ENCODE measurements at regions not wholly inside any gene's neighbourhood (a gene's known extent, or its start where the extent isn't known, plus 50 kb on each side); places are given as distances from the start of the nearest gene placed in this dataset.
"Not testable (repeated sequence)": the region's sequence is repeated elsewhere in the genome, so short reads cannot be mapped to it uniquely, and the experiment has no call there.

DNA sequence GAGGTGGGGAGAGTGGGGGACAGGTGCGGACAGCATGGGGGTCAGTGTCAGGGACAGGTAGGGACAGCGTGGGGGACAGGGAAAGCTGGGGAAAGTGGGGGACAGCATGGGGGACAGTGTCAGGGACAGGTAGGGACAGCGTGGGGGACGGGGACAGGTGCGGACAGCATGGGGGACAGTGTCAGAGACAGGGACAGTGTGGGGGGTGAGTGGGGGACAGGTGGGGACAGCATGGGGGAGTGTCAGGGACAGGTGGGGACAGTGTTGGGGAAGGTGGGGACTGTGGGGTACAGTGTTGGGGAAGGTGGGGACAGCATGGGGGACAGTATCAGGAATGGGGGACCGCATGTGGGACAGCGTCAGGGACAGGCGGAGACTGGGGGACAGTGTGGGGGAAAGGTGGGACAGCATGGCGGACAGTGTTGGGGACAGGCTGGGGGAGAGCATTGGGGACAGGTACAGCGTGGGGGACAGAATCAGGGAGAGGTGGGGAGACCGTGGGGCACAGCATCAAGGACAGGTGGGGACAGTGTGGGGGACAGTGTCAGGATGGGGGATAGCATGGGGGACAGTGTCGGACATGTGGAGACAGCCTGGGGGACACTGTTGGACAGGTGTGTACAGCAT lies 96.1 kb downstream of the TMEM121 start:
- DNase-seq: no peak

GRCh38 chr14:105623178-105623577 lies 96.8 kb downstream of the TMEM121 start:
- DNase-seq: not testable (repeated sequence)

DNA sequence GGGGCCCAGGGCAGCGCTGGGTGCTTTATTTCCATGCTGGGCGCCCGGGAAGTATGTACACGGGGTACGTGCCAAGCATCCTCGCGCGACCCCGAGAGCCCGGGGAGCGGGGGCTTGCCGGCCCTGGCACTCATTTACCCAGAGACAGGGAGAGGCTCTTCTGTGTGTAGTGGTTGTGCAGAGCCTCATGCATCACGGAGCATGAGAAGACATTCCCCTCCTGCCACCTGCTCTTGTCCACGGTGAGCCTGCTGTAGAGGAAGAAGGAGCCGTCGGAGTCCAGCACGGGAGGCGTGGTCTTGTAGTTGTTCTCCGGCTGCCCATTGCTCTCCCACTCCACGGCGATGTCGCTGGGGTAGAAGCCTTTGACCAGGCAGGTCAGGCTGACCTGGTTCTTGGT lies 98.0 kb downstream of the TMEM121 start:
- peak; percentile 81 for DNase-seq

DNA sequence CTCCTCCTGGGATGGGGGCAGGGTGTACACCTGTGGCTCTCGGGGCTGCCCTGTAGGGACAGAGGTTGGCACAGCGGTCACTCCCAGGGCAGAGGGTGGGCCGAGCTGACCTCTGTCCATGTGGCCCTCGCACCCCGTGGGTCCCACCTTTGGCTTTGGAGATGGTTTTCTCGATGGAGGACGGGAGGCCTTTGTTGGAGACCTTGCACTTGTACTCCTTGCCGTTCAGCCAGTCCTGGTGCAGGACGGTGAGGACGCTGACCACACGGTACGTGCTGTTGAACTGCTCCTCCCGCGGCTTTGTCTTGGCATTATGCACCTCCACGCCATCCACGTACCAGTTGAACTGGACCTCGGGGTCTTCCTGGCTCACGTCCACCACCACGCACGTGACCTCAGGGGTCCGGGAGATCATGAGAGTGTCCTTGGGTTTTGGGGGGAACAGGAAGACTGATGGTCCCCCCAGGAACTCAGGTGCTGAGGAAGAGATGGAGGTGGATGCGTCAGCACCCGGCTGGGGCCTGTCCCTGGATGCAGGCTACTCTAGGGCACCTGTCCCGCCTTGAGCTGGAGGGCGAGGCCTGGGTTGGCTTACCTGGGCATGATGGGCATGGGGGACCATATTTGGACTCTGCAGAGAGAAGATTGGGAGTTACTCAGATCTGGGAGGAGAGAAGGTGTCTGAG lies 98.5 kb downstream of the TMEM121 start:
- not testable (repeated sequence) for DNase-seq

DNA sequence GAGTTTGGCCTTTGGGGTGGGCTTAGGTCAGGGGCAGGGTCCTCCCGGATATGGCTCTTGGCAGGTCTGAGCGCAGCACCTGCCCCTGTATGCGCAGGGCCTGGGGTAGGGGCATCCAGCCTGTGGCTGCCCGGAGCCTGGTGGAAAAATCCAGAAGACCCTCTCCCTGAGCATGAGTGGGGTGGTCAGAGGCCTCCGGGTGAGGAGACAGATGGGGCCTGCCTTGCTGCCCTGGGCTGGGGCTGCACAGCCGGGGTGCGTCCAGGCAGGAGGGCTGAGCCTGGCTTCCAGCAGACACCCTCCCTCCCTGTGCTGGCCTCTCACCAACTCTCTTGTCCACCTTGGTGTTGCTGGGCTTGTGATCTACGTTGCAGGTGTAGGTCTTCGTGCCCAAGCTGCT lies 99.1 kb downstream of the TMEM121 start:
- DNase-seq: not testable (repeated sequence)

- DNase-seq: not testable (repeated sequence)
These were observed 99.7 kb downstream of the TMEM121 start for GRCh38 chr14:105626111-105626510.

- DNase-seq: not testable (repeated sequence)
These were observed 100.3 kb downstream of the TMEM121 start for GRCh38 chr14:105626651-105627050.

GRCh38 chr14:105627287-105627686 lies 100.9 kb downstream of the TMEM121 start:
- not testable (repeated sequence) for DNase-seq

GRCh38 chr14:105627701-105628100 lies 101.3 kb downstream of the TMEM121 start:
- no peak for DNase-seq

DNA sequence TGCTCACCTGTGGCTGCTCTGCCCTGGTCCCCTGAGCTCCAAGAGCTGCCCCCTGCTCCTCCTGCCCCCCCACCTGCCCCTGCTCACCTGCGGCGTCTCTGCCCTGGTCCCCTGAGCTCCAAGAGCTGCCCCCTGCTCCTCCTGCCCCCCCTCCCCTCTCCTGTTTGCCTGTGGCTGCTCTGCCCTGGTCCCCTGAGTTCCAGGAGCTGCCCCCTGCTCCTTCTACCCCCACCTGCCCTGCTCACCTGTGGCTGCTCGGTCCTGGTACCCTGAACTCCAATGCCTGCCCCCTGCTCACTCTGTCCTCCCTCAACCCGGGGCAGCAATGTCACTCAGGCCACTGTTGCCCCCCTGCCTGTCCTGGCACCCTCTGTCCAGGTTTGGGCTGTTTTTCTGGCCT lies 101.7 kb downstream of the TMEM121 start:
- DNase-seq: not testable (repeated sequence)

DNA sequence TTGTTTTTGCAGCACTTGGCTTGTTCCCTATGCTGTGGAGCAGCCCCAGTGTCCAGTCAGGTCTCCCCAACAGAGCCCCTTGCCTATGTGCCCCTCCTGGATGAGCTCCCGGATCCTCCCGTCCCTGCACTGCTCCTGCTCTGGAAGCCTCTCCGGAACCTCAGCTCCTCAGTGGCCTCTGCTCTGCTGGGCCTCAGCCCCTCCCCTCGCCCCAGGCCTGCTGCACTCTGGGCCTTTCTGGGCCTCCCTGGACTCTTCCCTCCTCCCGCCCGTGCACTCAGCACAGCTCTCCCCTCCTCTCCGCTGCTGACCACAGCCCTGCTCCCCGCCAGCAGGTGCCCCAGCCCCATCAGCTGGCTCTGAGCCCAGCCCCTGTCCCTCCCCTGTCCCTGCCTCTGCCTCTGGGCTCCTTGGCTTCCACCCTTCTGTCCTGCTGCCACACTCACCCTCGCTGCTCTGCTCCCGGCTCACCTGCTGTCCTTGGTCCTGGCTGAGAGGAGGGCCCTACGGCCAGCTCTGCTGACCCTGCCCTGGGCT lies 102.2 kb downstream of the TMEM121 start:
- DNase-seq: peak; percentile 75

DNA sequence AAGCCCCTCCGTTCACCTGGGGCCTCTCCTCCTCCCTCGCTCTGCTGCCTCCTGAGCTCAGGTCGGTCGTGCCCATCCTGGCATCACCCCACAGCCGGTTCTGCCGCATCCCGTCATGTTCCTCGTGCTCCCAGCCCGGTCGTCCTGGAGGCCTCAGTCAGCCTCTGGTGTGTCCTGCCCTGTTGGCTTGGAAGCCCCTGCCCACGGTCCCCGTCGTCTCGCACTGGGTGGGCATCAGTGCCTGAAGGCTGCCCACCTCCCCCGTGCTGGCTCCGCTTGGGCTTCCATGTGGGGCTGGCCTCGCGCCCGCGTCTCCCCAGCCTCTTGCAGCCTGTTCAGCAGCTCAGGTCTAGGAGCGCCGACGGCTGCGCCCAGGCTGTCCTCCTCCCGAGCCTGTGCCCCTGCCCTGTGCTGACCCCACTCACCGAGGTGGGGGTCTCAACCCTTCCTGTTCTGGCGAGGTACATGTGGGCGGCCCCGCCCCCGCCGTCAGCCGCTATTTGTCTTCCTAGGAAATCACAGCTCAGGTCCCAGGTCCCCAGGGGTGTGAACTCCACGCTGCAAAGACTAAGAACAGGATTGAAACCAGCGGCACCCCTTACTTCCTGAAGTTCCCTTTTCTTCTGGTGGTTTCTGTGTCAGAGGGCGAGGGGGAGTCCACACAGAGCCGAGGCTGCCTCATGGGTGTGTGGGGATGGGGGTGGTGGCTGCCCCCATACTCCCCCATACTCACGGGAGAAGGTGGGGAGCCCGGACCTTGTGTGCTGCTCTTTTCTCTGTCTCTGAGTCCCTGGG lies 102.9 kb downstream of the TMEM121 start:
- DNase-seq: peak; percentile 21

- DNase-seq: peak; percentile 91
These were observed 103.5 kb downstream of the TMEM121 start for GRCh38 chr14:105629886-105630215.

DNA sequence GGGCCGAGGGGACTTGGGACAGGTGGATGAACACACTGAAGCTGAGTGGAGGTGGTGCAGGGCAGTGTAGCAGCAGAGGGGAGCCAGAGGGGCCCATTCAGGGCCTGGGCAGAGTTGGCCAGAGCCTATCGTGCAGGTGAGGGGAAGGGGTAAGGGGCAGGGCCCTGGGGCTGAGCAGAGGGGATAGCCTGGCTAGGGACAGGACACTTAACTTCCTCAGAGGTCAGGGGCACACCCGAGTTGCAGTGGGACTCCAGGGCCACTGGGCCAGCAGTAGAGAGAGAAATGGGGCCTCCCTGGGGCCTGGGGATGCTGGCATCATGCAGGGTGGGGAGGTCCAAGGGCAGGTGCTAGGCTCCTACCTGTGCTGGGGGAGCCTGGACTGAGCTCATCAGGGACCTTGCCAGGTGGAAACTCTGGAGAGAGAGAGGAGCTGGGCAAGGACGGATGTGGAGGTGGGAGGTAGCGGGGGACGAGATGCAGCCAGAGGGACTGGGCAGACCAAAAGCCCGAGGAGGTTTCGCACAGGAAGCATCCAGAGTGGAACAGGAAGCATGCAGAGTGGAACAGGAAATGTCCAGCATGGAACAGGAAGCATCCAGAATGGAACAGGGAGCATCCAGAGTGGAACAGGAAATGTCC lies 104.0 kb downstream of the TMEM121 start:
- DNase-seq: not testable (repeated sequence)

GRCh38 chr14:105630935-105631779 lies 104.8 kb downstream of the TMEM121 start:
- DNase-seq: not testable (repeated sequence)

DNA sequence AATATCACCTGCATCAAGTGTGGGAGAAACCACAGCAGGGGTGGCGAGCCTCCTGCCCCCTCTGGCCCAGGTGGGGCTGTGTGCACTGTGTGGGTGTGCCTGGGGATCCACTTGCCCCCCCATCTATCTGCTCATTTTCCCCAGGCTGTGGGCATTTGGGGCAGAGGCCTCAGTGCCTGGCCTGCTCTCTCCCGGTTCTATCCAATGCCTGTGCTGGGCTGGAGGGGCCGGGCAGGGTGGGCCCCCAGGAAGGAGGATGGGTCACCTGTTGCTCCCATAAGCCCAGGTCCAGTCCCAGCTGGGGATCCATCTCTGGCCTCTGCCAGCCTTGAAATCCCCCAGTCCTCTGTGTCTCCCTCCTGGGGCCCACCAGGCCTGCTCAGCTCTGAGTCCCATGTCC lies 105.6 kb downstream of the TMEM121 start:
- no peak for DNase-seq

DNA sequence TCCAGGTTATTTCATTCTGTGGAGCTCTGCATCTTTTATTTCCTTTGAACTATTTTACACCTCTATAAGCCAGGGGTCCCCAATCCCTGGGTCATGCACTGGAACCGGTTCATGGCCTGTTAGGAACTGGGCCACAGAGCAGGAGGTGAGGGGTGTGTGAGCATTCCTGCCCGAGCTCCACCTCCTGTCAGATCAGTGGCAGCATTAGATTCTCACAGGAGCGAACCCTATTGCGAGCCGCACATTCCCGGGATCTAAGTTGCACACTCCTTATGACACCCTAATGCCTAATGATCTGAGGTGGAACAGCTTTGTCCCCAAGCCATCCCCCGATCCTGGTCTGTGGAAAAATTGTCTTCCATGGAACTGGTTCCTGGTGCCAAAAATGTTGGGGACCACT lies 107.2 kb downstream of the TMEM121 start:
- not testable (repeated sequence) for DNase-seq

DNA sequence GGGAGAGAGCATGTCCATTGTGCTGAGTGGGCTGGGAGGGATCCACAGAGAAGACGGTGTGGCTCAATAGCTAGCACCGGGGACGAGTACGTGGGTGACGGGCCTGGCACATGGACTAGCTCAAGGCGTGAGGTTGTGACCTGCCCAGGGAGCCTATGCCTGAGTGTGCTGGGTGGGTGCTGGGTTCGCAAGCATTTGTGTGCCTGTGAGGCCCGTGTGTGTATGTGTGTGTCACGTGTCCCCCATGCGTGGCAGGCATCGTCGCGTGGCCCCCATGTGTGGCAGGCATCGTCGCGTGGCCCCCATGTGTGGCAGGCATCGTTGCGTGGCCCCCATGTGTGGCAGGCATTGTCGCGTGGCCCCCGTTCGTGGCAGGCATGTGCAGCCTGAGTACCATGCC lies 109.2 kb downstream of the TMEM121 start:
- DNase-seq: no peak

DNA sequence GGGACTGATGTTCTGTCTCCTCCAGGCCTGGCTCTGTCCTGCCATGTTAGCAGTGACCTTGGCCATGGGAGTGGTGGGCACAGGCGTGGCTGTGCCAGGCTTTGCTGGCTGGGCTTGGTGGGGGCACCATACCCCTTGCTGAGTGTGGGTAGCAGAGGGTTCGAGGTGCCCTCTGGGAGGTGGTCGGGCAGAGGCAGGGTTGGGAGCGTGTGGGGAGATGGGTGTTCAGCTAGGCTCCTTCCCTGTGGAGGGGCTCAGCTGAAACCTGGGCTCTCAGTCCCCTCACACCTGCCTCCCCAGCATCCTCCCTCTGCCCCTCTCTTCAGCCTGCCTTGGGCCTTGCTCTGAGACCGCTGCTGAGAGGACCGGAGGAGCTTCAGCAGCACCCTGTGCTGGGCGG lies 109.6 kb downstream of the TMEM121 start:
- not testable (repeated sequence) for DNase-seq

DNA sequence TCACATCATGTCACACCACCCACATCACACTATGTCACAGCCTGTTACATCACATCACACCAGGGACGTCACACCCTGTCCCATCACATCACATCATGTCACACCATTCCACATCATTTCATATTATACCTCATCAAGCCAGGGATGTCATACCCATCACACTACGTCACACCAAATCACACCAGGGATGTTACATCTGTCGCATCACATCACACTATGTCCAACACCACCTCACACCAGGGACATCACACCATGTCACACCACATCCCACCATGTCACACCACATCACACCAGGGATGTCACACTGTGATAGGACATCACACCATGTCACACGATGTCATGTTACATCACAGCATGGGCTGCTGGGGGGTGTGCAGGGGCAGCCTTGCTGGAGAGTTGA lies 110.6 kb downstream of the TMEM121 start:
- no peak for DNase-seq

- not testable (repeated sequence) for DNase-seq
These were observed 111.0 kb downstream of the TMEM121 start for GRCh38 chr14:105637345-105637744.
